ENCODE measurements at regions not wholly inside any gene's neighbourhood (a gene's known extent, or its start where the extent isn't known, plus 50 kb on each side); places are given as distances from the start of the nearest gene placed in this dataset.

DNA sequence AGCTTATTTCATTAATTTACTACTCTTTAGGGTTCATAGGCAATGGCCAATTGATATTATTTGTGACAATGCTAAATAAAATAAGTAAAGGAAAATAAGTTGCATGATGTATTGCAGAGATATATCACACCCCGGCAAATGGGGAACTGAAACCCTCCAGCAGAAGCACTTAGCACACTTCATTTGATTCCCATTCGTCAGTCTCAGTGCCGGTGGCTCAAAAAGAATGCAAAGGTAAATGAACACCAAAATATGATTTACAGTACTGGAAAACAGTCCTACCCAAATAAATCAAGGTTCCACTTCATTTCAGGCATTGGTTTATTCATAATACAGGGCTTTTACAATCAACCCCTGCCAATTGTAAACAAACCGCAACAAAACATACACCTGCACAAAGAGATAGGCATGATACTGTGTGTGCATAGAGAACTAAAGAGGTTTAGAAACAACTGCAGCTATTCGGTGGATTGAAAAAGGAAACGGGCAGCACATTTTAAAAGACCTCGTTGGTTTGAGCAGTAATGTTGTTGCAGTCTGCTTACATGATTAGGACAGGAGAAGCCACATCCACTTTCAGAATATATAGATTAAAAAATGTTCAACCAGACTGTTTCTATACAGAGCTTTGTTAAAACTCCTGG, 1019.2 kb downstream of the TTLL7 start:
- DNase-seq (ENCODE audit: low spot score in 2 of 2) = no peak
- no peak for TF ChIP-seq CTCF (IDR thresholded peaks at IDR 0.05)
- no peak for TF ChIP-seq POLR2A (IDR thresholded peaks at IDR 0.05)
- no peak for TF ChIP-seq POLR2AphosphoS5 (IDR thresholded peaks at IDR 0.05)
- intact Hi-C loops (cut with DNase I; ENCODE audit: low total_unique reads) = no loop called here
- Histone ChIP-seq H3K36me3 (no peaks in the 10 kb centered on the region), H3K27me3 (no peaks in the 10 kb centered on the region), H3K4me3 (no peak overlapping the region), H3K9me3 (no peaks in the 10 kb centered on the region), H3K27ac (no peak overlapping the region), H3K4me1 (peaks cover 0 to 9% of the 10 kb centered on the region in 2 donors)

GRCh38 chr1:82978461-82979324, 1020.2 kb downstream of the TTLL7 start:
- Histone ChIP-seq H3K36me3 (no peaks in the 10 kb centered on the region), H3K4me3 (no peak overlapping the region), H3K9me3 (no peaks in the 10 kb centered on the region), H3K4me1 (peaks cover 0 to 9% of the 10 kb centered on the region in 2 donors), H3K27me3 (no peaks in the 10 kb centered on the region), H3K27ac (no peak overlapping the region)
- no peak for TF ChIP-seq POLR2A (IDR thresholded peaks at IDR 0.05)
- no peak for TF ChIP-seq CTCF (IDR thresholded peaks at IDR 0.05)
- TF ChIP-seq POLR2AphosphoS5 (IDR thresholded peaks at IDR 0.05) = no peak
- DNase-seq (ENCODE audit: low spot score in 2 of 2) = no peak
- intact Hi-C loops (cut with DNase I; ENCODE audit: low total_unique reads) = no loop called here

GRCh38 chr1:82972841-82973553, 1025.9 kb downstream of the TTLL7 start:
- H3K27ac ChIP-seq = no peak overlapping the region
- H3K4me1 ChIP-seq = no peaks in the 10 kb centered on the region

GRCh38 chr1:82969340-82969739, 1029.6 kb downstream of the TTLL7 start:
- H3K36me3 ChIP-seq = no peaks in the 10 kb centered on the region
- TF ChIP-seq CTCF (IDR thresholded peaks at IDR 0.05) = no peak
- TF ChIP-seq POLR2AphosphoS5 (IDR thresholded peaks at IDR 0.05) = no peak
- no peak for TF ChIP-seq POLR2A (IDR thresholded peaks at IDR 0.05)
- no peaks in the 10 kb centered on the region for H3K4me1 ChIP-seq
- H3K27me3 ChIP-seq = no peaks in the 10 kb centered on the region
- intact Hi-C loops (cut with DNase I; ENCODE audit: low total_unique reads) = no loop called here
- DNase-seq (ENCODE audit: low spot score in 2 of 2) = no peak
- no peak overlapping the region for H3K27ac ChIP-seq
- H3K4me3 ChIP-seq = no peak overlapping the region
- no peaks in the 10 kb centered on the region for H3K9me3 ChIP-seq

More at GRCh38 chr1:82972841-82973553, 1025.9 kb downstream of the TTLL7 start:
- TF ChIP-seq CTCF (IDR thresholded peaks at IDR 0.05) (no peak), POLR2AphosphoS5 (IDR thresholded peaks at IDR 0.05) (no peak), POLR2A (IDR thresholded peaks at IDR 0.05) (no peak)
- intact Hi-C loops (cut with DNase I; ENCODE audit: low total_unique reads) = no loop called here
- Histone ChIP-seq H3K9me3 (no peaks in the 10 kb centered on the region), H3K4me3 (no peak overlapping the region), H3K27me3 (no peaks in the 10 kb centered on the region), H3K36me3 (no peaks in the 10 kb centered on the region)
- DNase-seq (ENCODE audit: low spot score in 2 of 2) = no peak
